ENCODE measurements at regions not wholly inside any gene's neighbourhood (a gene's known extent, or its start where the extent isn't known, plus 50 kb on each side); places are given as distances from the start of the nearest gene placed in this dataset.
"Not testable (repeated sequence)": the region's sequence is repeated elsewhere in the genome, so short reads cannot be mapped to it uniquely, and the experiment has no call there.

- TF ChIP-seq SUZ12 (IDR thresholded peaks at IDR 0.05; ENCODE audit: unreplicated experiment) (no peak), NR2C1 (IDR thresholded peaks at IDR 0.05) (no peak), SIN3A (IDR thresholded peaks at IDR 0.05; ENCODE audit: low read depth, low read length) (no peak), NFYA (IDR thresholded peaks at IDR 0.05; ENCODE audit: borderline replicate concordance, low read depth, low read length) (no peak)
- TF ChIP-seq, protein P1, sequence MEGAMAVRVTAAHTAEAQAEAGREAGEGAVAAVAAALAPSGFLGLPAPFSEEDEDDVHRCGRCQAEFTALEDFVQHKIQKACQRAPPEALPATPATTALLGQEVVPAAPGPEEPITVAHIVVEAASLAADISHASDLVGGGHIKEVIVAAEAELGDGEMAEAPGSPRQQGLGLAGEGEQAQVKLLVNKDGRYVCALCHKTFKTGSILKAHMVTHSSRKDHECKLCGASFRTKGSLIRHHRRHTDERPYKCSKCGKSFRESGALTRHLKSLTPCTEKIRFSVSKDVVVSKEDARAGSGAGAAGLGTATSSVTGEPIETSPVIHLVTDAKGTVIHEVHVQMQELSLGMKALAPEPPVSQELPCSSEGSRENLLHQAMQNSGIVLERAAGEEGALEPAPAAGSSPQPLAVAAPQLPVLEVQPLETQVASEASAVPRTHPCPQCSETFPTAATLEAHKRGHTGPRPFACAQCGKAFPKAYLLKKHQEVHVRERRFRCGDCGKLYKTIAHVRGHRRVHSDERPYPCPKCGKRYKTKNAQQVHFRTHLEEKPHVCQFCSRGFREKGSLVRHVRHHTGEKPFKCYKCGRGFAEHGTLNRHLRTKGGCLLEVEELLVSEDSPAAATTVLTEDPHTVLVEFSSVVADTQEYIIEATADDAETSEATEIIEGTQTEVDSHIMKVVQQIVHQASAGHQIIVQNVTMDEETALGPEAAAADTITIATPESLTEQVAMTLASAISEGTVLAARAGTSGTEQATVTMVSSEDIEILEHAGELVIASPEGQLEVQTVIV (IDR thresholded peaks at IDR 0.05; ENCODE audit: borderline replicate concordance, partially characterized antibody), result no peak
- TF ChIP-seq, protein P2, sequence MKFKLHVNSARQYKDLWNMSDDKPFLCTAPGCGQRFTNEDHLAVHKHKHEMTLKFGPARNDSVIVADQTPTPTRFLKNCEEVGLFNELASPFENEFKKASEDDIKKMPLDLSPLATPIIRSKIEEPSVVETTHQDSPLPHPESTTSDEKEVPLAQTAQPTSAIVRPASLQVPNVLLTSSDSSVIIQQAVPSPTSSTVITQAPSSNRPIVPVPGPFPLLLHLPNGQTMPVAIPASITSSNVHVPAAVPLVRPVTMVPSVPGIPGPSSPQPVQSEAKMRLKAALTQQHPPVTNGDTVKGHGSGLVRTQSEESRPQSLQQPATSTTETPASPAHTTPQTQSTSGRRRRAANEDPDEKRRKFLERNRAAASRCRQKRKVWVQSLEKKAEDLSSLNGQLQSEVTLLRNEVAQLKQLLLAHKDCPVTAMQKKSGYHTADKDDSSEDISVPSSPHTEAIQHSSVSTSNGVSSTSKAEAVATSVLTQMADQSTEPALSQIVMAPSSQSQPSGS (IDR thresholded peaks at IDR 0.05; ENCODE audit: low read length), result no peak
- TF ChIP-seq, protein P3, sequence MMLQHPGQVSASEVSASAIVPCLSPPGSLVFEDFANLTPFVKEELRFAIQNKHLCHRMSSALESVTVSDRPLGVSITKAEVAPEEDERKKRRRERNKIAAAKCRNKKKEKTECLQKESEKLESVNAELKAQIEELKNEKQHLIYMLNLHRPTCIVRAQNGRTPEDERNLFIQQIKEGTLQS (IDR thresholded peaks at IDR 0.05; ENCODE audit: borderline replicate concordance, extremely low read depth, low read depth, low read length), result no peak
Measured at GRCh38 chr1:170808216-170808885, 127.0 kb upstream of the MROH9 start (continued).

DNA sequence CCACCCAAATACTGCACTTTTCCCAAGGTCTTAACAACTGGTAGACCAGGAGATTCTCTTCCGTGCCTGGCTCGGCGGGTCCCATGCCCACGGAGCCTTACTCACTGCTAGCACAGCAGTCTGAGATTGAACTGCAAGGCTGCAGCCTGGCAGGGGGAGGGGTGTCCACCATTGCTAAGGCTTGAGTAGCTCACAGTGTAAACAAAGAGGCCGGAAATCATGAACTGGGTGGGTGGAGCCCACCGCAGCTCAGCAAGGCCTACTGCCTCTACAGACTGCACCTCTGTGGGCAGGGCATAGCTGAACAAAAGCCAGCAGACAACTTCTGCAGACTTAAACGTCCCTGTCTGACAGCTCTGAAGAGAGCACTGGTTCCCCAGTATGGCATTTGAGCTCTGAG, 124.3 kb upstream of the MROH9 start:
- BruUV-seq (replicated peaks), result not testable (repeated sequence)

More for the DNA sequence above, 124.3 kb upstream of the MROH9 start:
- H3K79me2 ChIP-seq (ENCODE audit: control insufficient read depth, insufficient read depth, low read length); in situ Hi-C loops (cut with MboI); DNase-seq (ENCODE audit: low read depth, low spot score); intact Hi-C loops (cut with micrococcal nuclease; ENCODE audit: unreplicated experiment); H3K9ac ChIP-seq (ENCODE audit: control insufficient read depth, insufficient read depth, low read length); H3K4me3 ChIP-seq; H3K27me3 ChIP-seq (replicated peaks in 1 of 2; ENCODE audit: control insufficient read depth in 2 of 2, insufficient read depth in 2 of 2, low read length in 1 of 2); H4K20me1 ChIP-seq (ENCODE audit: control insufficient read depth, insufficient read depth); H2AFZ ChIP-seq (ENCODE audit: control insufficient read depth, low read depth, low read length); ATAC-seq; H3K4me2 ChIP-seq (ENCODE audit: control insufficient read depth, insufficient read depth); H3K36me3 ChIP-seq (ENCODE audit: control insufficient read depth in 2 of 2, insufficient read depth in 2 of 2, low read length in 1 of 2); H3K27ac ChIP-seq (ENCODE audit: control insufficient read depth, insufficient read depth); H3K9me3 ChIP-seq (replicated peaks; ENCODE audit: control insufficient read depth, insufficient read depth, low read length); RAD21 ChIA-PET (ENCODE audit: unreplicated experiment); H3K4me1 ChIP-seq (ENCODE audit: control insufficient read depth, insufficient read depth, low read length); FAIRE-seq; POLR2A ChIA-PET: not testable (repeated sequence)
- SMC1A ChIA-PET (ENCODE audit: uncharacterized antibody, unreplicated experiment), result interaction anchor here (0.9 to 1.1 kb wide), 2 partner anchors 20 to 39 kb away, joined by 3 to 6 read pairs; no protein-coding TSS in a partner anchor
- 53% methylated on average over 7 of the region's 7 CpGs for WGBS (ENCODE audit: insufficient coverage, insufficient replicate concordance, low lambda C conversion rate, missing lambda C conversion rate)
- CTCF ChIA-PET, result interaction anchor here (1.2 kb wide), 1 partner anchor 47 kb away, joined by 3 read pairs; no protein-coding TSS in a partner anchor
